ENCODE measurements at regions not wholly inside any gene's neighbourhood (a gene's known extent, or its start where the extent isn't known, plus 50 kb on each side); places are given as distances from the start of the nearest gene placed in this dataset.
"Not testable (repeated sequence)": the region's sequence is repeated elsewhere in the genome, so short reads cannot be mapped to it uniquely, and the experiment has no call there.

DNA sequence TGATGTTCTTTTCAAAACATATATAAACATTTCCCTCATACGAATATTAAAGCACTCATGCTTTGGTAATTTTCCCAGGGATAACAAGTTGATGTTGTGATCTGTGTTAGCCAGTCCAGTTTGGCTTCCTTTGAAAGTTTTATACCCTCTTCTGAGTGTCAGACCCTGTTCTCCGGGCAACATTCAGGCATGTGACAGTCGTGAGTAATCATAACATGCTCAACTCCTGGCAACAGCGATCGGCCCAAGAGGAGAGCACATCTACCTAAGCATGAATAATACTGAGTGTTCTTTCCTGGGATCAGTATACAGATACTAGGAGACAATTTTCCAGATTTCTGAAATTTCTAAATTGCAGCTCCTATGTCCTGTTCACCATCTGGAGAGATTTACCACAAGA, 1086.4 kb downstream of the CDH8 start:
- DNase-seq, result no peak

DNA sequence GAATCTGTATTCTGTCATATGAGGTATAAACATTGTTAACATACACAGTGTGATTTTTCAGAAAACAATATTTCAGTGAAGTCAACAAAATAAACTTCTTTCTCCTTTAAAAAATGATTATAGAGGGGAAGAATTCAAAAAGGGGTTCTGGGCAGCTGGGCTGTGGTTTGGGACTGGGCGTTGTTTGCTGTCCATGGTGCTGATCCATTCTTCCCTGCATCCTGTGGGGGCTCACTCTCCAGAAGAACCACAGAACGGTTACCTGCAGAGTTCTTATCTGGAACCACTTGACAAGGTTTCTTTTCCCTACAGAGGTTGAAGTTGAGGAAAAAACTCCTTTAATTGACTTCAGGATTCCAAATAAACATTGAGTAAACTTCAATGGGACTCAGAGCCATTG, 1091.0 kb downstream of the CDH8 start:
- no peak for DNase-seq

DNA sequence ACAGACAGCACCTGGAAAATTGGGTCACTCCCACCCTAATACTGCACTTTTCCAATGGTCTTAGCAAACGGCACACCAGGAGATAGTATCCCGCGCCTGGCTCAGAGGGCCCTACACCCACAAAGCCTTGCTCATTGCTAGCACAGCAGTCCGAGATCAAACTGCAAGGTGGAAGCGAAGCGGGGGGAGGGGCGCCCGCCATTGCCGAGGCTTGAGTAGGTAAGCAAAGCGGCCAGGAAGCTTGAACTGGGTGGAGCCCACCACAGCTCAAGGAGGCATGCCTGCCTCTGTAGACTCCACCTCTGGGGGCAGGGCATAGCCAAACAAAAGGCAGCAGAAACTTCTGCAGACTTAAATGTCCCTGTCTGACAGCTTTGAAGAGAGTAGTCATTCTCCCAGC, 1100.0 kb downstream of the CDH8 start:
- DNase-seq, result not testable (repeated sequence)

DNA sequence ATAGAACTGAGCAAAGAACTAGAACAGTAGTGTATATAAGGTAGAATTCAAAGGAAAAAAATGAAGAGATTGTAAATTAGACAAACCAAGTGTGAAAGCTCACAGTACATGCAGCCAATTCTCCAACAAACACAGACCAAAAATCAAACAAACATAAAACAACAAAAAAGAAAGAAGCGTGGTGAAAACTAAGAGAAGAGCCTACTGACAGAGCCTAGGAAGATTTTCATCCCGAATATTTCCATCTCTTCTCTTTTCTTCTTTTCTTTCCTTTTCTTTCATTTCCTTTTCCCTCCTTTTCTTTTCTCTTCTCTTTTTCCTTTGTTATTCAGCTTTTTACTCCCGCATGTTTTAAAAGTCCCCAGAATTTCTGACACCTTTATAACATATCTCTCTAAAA, 1103.6 kb downstream of the CDH8 start:
- no peak for DNase-seq

DNA sequence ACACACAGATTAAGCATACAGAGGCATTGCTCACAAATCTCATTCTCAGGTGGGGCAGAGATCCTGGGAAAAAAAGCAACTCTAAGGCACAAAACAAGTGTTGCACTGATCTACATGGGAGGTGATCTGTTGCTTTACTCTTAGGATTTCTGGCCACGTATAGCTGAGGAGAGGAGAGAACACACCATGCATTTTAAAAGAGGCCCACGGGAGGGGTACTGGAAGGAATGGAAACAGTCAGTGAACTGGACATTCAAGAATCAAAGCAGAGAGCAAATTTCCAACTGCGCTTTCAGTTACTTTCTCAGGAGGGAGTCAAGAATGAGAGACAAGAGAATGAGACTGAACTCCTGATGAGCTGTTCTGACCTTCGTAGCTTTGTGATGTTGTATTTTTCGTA, 1105.9 kb downstream of the CDH8 start:
- no peak for DNase-seq

DNA sequence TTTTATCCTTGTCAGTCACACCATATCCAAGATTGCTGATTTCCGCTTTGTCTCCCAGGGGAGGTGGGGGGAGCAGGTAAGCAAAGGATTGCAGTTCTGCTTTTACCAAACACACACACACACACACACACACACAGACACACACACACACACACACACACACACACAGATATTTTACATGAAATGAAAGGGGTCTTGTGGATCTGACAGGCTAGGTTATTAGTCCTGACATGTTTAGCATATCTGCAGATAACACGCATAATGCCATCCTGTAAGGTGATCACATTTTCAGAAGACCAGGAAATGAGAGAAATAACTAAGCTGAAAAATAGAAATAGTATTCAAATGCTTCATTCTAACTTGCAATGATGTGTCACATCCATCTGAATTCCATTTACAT, 1113.3 kb downstream of the CDH8 start:
- no peak for DNase-seq

DNA sequence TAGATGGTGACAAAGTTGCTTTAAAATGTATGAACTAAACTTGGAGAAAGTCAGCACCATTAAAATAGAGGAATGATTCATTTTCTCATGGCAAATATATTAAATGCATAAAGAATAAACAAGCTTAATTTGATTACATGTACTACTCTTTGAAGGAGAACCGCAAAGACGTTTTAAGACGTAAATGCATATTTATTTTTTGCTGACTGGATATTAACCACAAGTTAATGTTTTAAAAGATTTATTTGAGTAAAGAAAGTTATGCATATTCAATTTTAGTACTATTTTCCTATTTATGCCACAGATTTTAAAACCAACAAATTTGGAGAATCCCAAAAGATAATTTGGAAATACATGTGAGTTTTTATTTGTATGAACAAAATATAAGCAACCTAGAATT, 1121.9 kb downstream of the CDH8 start:
- DNase-seq, result no peak

DNA sequence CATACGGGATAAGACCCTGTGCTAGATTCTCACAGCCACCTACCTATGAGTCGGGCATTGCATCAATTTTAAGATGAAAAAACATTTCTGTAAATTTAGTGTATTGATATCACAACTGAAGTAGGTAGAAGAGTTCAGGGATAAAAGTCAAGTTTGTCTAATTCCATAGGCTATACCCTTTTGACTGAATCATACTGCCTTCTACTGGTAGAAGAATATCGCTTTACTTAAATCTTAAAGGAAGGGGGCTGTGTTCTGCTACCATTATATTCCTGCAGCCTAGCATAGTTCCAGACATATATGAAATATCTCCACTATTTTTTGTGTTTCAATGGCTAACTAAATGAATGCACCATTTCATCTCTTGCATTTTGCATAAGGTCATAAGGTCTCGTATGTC, 1128.6 kb downstream of the CDH8 start:
- no peak for DNase-seq

DNA sequence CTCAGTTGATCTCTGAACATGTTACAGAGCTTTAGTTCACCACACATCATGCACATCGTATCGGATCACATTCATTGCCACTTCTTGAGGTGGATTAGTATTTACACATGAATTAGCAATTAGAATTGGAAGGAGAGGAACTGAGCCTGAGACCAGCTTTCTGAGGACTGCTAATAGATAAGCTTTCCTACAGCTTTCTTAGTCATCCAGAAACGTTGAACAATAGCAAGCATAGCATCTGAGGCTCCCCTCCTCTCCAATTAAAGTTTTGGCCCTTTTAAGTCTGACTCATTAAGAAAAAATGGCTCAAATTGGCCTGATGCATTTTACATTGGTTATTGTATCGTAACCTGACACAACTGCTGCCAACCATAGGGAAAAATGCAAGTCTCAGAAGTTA, 1130.4 kb downstream of the CDH8 start:
- DNase-seq, result no peak

DNA sequence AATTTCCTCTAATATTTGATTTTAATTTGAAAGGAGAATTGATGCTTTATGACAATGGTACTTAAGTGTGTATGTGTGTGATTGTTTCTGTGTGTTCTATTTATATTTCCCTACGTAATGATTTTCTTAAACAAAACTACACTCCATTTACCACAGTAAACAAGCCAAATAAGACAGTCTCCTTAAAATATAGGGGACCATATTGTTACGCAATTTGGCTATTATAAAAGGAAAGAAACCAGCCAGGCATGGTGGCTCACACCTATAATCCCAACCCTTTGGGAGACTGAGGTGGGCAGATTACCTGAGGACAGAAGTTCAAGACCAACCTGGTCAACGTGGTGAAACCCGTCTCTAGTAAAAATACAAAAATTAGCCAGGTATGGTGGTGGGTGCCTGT, 1134.1 kb downstream of the CDH8 start:
- DNase-seq, result no peak

DNA sequence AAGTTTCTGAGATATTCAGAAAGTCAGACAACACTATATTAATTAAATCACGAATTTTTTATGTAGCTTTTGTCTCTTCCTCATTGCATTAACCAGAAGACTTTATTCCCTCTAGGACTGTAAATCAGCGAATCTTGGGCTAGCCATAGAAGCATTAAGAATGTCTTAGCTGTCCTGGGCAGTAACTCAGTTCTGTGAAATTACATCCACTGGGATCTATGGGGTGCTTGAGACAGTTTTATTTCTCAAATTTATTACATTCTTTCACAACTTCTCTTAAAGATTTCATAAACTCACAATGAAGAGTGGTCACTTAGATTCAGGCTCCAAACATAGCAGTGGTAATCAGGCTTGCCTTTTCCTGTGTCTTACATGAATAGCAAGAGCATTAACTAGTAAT, 1153.4 kb downstream of the CDH8 start:
- no peak for DNase-seq

DNA sequence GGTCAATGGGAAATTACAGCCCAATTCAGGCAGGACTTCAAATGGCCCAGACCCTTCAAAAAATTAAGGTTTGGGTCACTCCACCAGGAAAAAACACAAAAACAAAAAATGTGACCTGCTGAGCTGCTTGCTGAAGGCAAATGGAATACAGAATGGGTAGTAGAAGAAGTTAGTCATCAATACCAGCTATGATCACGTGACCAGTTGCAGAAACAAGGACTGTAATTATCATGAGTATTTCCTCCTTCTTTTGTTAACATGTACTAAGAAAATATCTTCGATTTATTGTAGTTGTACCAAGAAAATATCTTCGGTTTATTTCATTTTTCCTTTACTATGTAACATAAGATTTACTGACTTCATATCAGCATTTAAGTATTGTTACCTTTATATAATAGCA, 1183.6 kb downstream of the CDH8 start:
- DNase-seq, result no peak

DNA sequence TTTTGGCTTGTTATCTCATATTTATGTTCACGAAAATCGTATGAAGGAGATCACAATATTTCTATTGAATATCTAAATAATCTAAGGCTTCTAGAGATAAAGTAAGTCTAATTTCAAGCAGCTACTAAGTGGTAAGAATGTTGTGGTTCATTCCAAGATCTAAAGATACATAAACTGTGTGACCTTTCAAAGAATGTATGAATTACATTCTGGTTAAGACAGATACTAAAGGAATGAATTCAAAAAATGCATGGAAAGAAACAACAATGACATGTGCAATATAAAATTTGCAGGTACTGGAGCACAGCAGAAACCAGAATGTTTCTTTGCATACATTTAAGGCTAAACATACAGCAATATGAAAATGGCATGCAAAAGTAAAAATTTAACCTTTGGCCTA, 1214.6 kb downstream of the CDH8 start:
- no peak for DNase-seq

DNA sequence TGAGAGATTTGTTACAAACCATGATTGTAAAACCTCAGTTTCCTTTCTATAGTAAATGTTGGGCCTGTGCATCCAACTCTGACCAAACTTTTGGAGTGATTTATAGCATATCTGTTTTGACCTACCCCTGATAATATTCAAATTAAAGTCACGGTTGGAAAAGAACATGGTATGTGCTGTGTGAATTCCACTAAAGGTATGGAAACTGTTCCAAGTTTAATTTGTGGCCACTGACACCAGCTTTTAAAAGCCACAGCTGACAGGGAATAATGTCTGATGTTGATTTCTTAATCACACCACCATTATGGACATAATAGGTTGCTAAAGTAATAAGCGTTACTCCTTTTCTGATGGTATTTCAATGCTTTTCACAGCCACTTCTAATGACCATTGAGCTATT, 1215.9 kb downstream of the CDH8 start:
- no peak for DNase-seq

DNA sequence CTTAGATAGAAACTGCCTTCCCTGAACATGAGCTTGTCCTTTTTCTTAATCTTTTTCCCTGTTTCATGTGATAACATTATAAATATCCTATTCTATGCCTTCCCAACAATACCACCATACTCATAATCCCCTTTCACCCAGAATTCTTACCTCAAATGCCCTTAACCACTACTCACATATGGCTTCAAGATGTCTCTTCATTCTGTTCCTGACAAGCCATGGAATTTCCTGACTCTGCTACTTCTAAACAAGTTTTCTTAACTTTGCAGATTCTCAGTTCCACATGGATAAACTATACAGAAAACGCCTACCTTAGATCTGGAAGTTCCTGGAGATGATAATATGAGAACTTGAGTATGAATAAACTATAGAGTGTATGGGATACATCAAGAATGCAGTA, 1217.8 kb downstream of the CDH8 start:
- no peak for DNase-seq

DNA sequence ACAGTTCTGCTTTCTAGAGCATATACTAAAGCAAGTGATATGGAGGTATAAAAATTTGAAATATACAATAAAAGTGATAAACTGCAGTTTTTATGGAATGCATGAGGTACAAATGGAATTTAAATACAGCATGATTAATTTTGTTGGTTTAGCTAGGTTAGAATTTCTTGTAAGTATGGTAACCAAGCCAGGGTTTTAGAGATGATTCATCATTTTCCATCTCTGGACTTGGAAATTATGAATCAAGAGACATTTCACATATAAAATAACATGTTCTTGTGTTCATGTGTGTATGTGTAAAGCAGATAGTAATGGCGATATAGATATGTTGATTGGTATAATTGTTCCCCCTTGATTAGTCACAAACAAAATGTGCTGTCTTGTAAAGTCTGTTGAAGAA, 1219.8 kb downstream of the CDH8 start:
- DNase-seq, result no peak

DNA sequence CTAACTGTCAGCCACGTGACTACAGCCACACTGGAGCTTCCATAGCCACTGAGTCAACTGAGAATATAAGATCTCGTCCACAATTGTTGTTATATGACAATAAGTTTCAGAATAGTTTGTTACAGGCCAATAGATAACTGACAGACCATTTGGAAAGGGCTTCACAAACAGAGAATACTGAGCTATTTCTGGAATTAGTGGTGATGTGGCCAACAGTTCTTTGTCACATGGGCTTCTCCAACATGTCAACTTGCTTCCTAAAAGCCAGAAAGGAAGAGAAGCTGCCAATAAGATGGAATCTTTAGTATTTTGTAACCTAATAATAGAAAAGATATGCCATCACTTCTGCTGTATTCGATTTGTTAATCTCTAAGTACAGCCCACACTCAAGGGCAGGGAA, 1220.4 kb downstream of the CDH8 start:
- DNase-seq, result no peak

DNA sequence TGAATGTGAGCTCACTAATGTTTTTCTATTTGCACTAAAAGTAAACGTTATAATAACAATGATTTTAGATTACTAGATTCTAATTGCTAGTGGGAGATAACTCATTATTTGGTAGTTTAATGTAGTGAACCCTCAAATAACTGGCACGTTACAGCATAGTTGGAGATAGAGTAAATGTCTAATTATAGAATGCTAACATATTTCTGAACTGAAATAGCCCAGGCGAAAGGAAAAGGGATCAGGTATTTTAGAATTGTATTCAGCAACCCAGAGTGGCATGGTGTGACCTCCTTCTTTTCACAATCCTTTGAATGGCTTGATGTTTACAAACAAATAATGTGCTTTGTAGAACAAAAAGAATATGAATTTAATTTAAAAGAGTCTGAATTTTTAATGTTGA, 1221.2 kb downstream of the CDH8 start:
- DNase-seq, result no peak

DNA sequence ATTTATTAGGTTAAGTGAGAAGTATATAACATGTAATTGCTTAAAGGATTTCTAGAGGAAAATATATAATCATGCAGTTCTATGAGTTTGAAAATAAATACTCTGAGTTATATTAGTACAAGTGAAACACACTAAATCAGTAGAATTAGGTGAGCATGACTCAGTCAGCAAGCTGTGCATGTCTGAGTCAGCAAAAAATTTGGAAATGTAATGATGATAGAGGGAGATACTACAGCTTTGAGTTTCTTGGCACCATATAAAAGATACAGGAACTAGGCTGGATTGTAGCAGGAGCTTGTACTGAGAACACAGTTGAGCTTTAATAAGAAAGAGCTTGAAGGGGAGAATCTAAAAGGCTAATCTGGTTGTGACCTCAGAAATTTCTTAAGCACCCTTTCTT, 1224.6 kb downstream of the CDH8 start:
- no peak for DNase-seq

DNA sequence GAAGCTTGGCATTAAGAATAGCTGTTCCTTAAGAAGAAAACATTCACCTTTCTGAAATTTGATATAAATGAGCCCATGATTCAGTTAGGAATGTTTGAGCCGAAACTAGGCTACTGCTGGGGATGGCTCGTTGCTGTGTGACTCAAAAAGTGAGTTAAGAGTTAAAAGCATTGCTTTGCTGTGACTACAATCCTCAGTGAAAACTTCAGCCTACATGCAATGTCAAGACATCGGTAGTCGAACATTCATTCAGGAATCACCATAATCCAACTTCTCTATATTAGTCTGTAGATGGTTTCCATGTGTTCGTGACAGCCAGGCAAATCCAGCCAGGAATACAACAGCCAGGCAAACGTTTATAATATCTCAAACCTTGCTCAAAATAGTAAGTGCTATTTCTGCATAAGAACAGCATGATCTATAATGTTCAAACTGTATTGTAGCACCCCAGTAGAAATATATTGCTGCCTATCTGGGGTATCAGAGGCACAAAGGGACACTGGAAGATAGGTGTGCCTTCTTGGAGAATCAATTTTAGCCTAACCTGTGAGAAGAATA, 1225.1 kb downstream of the CDH8 start:
- DNase-seq, result no peak

DNA sequence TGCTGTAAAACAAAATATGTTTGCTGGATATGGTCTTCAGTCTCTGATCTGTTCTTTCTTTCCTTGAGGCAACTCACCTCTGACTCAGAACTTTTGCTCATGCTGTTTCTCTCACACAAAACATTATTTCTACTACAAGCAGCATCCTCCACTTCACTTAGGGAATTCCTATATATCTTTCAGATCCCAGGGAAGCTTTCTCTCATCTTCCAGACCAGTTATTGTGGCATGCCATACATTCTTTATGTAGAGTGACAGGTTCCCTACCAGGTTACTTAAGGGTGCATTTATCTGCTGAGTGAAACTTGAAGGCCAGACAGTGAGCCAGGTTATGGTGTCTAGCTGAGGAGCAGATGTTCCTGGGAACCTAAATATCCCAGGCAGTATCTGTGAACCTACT, 1226.0 kb downstream of the CDH8 start:
- no peak for DNase-seq

DNA sequence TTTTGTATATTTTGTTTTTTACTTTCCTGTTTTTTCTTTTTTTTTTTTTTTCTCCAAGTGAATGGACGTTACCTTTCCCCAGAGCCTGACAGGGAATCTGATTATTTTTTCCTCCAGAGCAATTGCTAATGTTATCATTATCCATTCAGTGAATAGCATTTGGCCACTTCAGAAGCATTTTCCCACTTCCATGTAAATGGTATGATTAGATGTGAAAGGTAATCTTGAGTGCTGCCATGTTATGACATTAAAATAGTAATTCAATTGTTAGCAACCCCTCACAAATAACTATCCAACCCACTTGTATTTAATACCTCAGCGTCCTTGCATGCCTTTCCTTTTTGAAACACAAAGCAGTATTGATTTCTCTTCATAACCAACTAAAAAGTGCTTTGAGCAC, 1243.8 kb downstream of the CDH8 start:
- DNase-seq, result no peak

DNA sequence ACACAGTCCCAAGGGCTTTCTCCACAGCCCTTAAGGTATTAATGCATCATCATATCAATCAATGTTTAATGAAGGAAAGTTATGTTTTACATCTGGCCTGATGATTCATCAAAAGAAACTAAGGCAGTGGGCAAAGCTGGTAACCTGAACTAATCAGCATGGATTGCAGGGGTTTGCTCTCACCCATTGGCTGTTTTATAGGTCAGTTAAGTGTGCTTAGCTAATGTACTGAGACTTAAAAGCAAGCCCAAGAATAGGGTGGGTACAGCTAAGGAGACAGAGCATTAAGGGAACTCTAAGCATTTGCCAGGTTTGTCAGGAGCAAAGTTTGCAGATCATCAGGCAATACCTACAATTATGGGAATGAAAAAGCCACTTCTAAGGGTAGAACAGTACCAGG, 1247.6 kb downstream of the CDH8 start:
- no peak for DNase-seq

DNA sequence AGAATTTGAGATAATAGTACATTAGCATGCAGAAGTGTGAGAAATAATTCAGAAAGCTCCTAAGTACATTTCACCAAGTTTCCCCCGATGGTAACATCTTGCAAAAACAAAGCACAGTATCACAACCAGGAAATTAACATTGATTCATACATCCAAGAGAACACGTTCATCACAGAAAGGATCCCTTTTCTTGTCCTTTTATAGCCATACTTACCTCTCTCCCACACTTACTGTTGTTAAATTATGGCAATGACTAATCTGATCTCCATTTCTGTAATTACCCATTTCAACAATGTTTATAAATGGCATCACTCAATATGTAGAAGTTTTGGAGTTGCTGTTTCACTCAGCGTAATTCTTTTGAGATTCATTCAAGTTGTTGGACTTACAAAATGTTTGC, 1260.0 kb downstream of the CDH8 start:
- DNase-seq, result no peak

DNA sequence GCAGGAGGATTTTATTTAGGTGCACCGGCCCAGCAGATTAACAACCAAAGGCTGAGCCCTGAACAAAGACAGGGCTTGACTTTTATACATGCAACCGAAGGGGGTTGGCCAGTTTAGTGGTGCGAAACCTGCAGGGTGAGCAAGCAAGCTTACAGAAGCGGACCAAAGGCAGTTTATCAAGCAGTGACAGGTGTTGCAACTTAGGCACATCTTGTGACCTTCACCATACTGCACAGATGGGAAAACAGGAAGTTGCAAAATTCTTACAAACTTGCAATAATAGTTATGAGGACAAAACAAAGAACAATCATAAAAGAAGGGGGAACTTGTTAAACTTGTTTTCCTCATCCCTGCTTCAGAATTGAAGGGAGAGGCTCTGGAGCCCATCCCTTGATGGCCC, 1265.1 kb downstream of the CDH8 start:
- DNase-seq, result no peak

DNA sequence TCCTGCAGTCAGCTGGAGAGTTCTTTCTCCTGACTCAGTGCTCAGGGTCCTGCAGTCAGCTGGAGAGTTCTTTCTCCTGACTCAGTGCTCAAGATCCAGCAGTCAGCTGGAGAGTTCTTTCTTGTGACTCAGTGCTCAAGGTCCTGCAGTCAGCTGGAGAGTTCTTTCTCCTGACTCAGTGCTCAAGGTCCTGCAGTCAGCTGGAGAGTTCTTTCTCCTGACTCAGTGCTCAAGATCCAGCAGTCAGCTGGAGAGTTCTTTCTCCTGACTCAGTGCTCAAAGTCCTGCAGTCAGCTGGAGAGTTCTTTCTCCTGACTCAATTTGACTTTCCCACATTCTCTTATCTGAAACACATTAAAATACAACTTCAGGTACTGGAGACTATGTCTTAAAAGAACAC, 1265.9 kb downstream of the CDH8 start:
- not testable (repeated sequence) for DNase-seq

All from T-helper 9 cell (primary cell).